ENCODE measurements at regions not wholly inside any gene's neighbourhood (a gene's known extent, or its start where the extent isn't known, plus 50 kb on each side); places are given as distances from the start of the nearest gene placed in this dataset.
"Not testable (repeated sequence)": the region's sequence is repeated elsewhere in the genome, so short reads cannot be mapped to it uniquely, and the experiment has no call there.

GRCh38 chr9:85204176-85204575, 534.6 kb downstream of the NTRK2 start:
- DNase-seq (ENCODE audit: low read depth) = no peak

DNA sequence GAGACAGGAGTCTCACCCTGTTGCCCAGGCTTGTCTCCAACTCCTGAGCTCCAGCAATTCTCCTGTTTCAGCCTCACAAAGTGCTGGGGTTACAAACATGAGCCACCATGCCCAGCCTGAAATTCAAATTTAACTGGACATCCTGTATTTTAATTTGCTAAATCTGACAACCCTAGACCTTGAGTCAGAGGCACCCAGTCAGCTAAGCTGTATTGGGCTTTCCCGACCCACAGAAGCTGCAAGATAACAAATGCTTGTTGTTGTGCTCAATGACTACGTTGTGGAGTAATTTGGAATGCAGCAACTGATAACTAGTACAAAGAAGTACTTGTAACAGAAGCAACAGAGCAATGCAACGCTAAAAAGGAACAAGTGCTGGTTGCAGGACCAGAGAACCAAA, 533.1 kb downstream of the NTRK2 start:
- DNase-seq (ENCODE audit: low read depth) = no peak

DNA sequence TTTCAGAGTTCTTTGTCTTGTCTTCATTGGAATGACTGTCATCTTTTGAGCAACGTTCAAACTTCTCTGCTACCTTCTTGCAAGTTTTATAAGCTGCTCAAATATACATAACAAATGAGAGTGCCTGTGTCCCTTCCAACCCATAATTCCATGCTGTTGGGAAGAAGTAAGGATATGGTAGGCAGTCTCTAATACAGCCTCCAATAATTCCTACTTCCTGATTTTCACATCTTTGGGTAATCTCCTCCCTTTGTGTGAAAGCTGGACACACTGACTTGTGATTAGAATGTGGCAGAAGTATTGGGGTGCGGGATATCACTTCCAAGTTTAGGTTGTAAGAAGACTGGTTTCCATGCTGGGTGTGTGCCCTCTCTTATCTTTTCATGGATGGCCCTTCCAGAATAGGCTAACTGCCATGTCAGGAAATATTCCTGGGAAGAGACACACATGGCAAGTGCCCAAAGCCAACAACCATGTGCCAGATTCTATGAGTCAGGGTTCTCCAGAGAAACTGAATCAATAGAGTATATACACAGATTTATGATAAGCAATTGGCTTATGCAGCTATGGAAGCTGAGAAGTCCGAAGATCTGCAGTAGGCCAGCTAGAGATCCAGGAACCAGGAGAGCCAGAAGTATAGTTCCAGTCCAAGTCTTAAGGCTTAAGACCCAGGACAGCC, 531.3 kb downstream of the NTRK2 start:
- DNase-seq (ENCODE audit: low read depth) = no peak

DNA sequence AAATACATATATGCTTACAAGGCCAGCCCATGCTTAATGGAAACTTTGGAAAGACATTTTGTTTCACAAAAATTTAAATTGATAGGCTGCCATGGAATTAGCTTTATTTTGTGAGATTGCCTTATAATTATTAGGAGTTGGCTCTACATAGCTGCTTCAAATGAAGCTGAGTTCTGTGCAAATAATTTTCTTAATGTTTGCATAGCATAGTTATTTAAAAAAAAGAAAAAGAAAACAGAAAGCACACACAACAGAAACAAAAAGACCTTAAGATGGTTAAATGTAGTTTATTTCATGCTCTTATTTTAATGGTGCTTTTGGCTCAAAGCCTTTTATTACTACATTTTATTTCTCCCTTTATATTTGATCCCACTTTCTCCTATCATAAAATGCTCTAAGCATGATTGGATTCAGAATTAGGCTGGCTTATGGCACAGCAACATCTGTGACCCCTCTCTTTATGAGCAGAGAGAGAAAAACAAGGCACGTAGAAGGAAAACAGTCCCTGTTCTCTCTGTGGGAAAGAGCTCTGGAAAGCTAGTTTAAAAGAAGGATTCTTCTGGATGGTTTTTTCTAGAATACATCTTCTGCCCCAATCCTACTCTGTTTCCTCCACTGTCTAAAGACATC, 530.5 kb downstream of the NTRK2 start:
- no peak for DNase-seq (ENCODE audit: low read depth)

GRCh38 chr9:85192750-85193149, 523.2 kb downstream of the NTRK2 start:
- no peak for DNase-seq (ENCODE audit: low read depth)

DNA sequence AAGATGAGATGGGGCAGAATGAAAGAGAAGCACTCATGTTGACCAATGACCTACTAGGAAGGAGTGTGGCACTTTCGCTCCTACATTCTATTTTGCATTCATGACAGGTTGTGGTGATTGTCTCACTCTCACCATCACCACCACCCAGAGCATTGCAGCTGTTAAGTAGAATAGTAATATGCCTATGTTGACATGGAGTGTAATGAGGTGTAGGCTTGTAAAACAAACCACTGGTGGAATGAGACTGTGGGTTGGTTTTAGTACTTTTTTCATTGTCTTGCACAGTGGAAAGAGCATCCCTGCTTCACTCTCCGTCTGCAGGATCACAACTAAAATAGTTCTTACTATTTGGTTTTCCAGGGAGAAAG, 516.7 kb downstream of the NTRK2 start:
- DNase-seq (ENCODE audit: low read depth) = no peak

DNA sequence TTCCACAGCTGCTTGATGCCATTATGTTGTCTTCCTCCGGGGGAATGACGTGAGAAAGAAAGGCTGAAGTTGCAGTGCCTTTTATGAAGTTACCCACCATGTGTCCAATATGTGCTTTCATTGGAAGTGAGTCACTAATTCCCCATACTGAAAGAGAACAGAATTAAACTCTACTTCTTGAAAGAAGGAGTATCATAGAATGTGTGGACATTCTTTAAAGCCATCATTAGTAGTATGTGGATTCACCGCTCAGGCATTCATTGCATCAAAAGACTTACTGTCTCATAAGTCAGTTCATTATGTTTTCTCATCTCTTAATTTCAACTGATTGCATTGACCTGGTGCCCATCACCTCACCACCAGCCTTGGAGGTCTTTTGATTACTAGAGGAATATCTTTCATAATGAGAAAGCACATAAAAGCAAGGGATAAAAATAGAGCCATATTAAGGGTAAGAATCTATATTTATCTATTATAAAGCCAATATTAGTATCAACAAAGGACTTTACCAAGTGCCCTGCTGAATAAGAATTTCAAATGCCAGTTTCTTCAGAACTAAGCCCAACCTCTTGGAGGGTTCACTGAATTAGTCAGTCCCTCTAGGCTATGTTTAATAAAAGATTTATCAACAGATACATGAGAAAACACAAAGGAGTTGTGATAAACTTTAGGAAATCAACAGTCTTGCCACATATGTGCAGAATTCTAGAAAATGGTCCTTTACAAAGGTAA, 516.1 kb downstream of the NTRK2 start:
- DNase-seq (ENCODE audit: low read depth) = no peak

GRCh38 chr9:85182383-85182782, 512.9 kb downstream of the NTRK2 start:
- no peak for DNase-seq (ENCODE audit: low read depth)

DNA sequence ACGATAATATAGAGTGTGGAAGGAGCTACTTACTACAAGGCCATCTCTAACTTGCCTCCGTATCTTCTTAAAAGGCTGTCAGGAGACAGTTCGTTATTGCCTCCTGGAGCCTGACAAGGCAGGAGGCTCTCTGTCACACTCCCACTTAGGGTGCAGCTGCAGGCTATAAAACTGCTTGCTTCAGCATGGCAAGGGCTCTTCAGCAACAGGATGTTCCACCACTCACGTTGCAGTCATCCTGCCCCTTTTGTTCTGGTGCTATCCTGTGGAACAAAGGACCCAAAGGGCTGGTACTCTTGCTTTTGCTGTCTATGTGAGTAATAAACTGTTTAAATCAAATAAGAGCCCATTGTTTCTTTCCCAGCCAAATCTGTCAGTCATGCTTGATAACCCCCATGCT, 508.9 kb downstream of the NTRK2 start:
- DNase-seq (ENCODE audit: low read depth) = no peak

DNA sequence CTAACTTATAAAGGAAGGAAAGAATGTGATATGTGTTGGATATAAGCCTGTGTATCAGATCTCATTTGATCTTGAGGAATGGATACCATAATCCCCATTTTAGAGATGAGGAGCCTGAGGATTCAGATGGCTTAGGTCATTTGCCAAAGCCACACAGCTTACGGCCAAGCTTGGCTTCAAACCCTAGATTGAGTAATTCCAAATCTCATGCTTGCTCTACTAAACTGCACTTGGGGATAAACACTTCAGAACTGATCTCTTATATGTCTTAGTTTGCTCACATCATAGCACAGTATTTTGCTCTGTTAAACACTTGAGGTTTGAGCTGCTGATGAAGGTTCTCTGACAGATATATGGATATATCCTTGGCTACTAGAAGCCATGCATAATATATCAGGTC, 504.4 kb downstream of the NTRK2 start:
- DNase-seq (ENCODE audit: low read depth) = no peak

- no peak for DNase-seq (ENCODE audit: low read depth)
These were observed 502.8 kb downstream of the NTRK2 start for GRCh38 chr9:85172001-85172978.

- DNase-seq (ENCODE audit: low read depth) = no peak
These were observed 501.6 kb downstream of the NTRK2 start for GRCh38 chr9:85171163-85171562.

GRCh38 chr9:85168412-85168811, 498.9 kb downstream of the NTRK2 start:
- no peak for DNase-seq (ENCODE audit: low read depth)

GRCh38 chr9:85167146-85167545, 497.6 kb downstream of the NTRK2 start:
- DNase-seq (ENCODE audit: low read depth) = no peak

DNA sequence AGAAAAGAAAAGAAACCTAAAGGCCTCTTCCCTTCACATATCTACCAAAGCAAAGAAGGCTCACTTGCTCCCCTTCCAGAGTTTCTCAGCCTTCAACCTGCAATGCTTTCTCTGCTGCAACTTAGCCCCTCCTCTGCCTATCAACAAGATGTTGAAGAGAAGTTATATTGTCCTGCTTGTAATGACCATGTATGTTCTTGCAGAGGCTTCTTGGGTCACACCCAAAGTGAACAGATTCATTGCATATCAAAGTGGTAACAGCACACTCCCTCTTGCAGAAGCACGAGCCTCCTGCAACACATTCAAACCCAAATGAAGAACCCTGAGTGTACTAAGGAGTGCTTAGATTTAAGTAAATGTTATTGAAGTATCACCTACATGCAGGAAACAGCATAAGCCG, 494.3 kb downstream of the NTRK2 start:
- DNase-seq (ENCODE audit: low read depth) = no peak

DNA sequence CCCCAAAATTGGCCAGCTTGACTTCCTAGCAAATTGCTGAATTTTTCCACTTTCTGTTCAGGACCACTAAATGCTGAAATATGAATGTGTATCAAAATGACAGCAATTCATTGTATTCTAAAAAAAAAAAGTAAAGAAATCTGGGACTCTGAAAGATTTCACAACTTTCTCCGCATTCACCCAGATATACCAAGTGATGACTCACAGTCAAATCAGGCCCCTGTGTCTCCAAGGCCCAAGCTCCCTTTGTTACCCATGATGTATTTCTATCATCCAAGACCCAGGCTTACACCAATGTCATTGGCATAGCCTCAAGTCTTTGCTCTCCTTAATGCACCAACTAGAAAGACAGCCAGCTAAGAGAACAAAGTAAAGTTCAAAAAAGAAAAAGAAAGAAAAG, 493.9 kb downstream of the NTRK2 start:
- no peak for DNase-seq (ENCODE audit: low read depth)

DNA sequence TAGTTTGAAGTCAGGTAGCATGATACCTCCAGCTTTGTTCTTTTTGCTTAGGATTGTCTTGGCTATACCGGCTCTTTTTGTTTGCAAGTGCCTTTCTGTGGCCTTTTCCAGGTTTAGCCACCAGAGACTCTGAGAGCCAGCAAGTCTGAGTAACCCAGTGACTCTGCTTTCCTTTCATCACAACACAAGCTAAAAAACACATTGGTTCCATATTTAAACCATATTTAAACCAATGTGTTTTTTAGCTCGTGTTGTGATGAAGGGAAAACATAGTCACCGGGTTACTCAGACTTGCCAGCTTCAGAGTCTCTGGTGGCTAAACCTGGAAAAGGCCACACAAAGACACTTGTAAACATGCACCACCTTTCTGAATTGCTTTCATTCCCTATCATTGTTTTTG, 493.3 kb downstream of the NTRK2 start:
- DNase-seq (ENCODE audit: low read depth) = no peak

DNA sequence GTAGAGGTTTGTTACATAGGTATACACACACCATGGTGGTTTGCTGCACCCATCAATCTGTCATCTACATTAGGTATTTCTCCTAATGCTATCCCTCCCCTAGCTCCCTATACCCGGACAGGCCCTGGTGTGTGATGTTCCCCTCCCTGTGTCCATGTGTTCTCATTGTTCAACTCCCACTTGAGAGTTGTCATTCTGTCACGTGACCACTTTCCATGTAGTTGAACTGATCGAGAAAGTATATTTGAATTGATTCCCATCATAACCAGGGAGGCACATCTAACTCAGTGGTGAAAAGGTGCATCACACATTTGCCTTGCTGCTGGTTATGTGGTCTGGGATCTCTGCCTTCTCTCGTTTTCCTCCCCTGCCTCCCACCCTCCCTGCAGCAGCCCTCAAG, 491.4 kb downstream of the NTRK2 start:
- not testable (repeated sequence) for DNase-seq (ENCODE audit: low read depth)

DNA sequence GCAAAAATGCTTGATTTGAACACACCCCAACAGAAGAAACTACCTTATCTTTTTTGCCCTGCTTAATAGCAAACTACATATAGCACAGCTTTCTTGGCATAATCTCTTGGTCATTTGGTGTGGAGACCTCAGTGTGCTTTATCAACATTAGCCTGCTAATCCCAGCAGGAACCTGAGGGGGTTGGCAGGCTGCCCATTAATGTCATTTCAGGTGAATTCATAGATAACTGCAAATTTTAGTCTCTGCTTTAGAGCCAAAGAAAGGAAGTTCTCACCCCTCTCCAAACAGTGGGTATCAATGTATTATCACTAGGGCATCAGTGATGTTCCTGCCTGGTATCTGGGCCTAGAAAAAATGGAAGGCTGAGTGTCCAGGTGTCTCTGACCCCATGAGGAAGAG, 489.0 kb downstream of the NTRK2 start:
- DNase-seq (ENCODE audit: low read depth) = no peak

- DNase-seq (ENCODE audit: low read depth) = no peak
These were observed 488.2 kb downstream of the NTRK2 start for GRCh38 chr9:85157772-85158171.

- no peak for DNase-seq (ENCODE audit: low read depth)
These were observed 487.1 kb downstream of the NTRK2 start for GRCh38 chr9:85156652-85157051.

DNA sequence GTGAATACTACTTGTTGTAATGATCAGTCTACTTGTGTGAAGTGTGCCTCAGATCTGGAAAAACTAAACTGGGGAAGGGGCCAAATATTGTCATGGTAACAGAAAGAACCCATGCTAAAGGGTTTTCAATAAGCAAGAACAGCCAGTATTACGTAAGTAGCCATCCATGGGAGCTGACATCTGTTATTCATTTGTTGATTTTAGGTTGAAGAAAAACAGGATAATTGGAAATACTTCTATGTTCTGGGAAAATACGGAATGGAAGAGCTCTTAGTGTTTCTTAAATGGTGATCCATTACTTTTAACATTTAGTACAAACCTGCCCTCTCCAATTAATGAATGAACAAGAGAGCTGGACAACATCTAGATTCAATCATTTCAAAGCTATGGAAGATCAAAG, 485.8 kb downstream of the NTRK2 start:
- no peak for DNase-seq (ENCODE audit: low read depth)
